Prostate gland (tissue), 2 donors: ENCODE measurements at regions not wholly inside any gene's neighbourhood (a gene's known extent, or its start where the extent isn't known, plus 50 kb on each side); places are given as distances from the start of the nearest gene placed in this dataset.

Experiments
- DNase-seq: peaks from one replicate; pipeline ENCODE4 v3.0.0-alpha.2; 2019; ENCODE audit warnings: low spot score
- H3K27ac ChIP-seq, 2 donors: fragments of 200-600 bp; sonication (generic); 2 replicates each; pipeline ENCODE4 v1.5.1; 2017 to 2019
- H3K27me3 ChIP-seq: fragments of 200-600 bp; sonication (generic); replicated peaks from 2 replicates; pipeline ENCODE4 v1.5.1; 2019; ENCODE audit not compliant: insufficient read depth
- H3K36me3 ChIP-seq, 2 donors: fragments of 200-600 bp; sonication (generic); 1 replicate in 1 of 2; 2 replicates in 1 of 2; pipeline versions ENCODE4 v1.5.1 to v1.8.1; 2017 to 2019
- H3K4me1 ChIP-seq: fragments of 200-600 bp; sonication (generic); replicated peaks from 2 replicates; pipeline ENCODE4 v1.5.1; 2019
- H3K4me3 ChIP-seq, 2 donors: fragments of 200-600 bp; sonication (generic); 2 replicates each; pipeline ENCODE4 v1.5.1; 2017 to 2019
- H3K9me3 ChIP-seq: fragments of 200-600 bp; sonication (generic); 2 replicates; pipeline ENCODE4 v1.5.1; 2017
- CTCF ChIP-seq, 4 experiments: fragments of 200-600 bp in 2 of 4; fragments of 450-650 bp in 2 of 4; sonication (generic) in 2 of 4; IDR thresholded peaks; 1 replicate in 3 of 4; 2 replicates in 1 of 4; pipeline ENCODE4 v1.5.1; 2016 to 2019; ENCODE audit warnings: antibody characterized with exemption in 4 of 4, mild to moderate bottlenecking in 2 of 4, moderate library complexity in 2 of 4
- POLR2A ChIP-seq: fragments of 450-650 bp; IDR thresholded peaks from one replicate; pipeline ENCODE4 v1.6.1; 2016; ENCODE audit warnings: antibody characterized with exemption, mild to moderate bottlenecking
- POLR2AphosphoS5 ChIP-seq: sonication (generic); formaldehyde crosslinking; IDR thresholded peaks from one replicate; pipeline ENCODE4 v1.6.1; 2017; ENCODE audit warnings: antibody characterized with exemption
- WGBS: methylation state at CpG from one replicate; pipeline ENCODE4 v1.1.5; 2018; 5-methylcytosine and 5-hydroxymethylcytosine counted together
- intact Hi-C: fragments of 100-400 bp; cut with DNase I; formaldehyde crosslinking; loops from one replicate; pipeline ENCODE4 v1.14.2; 2022

- Histone ChIP-seq H3K9me3 (no peaks in the 10 kb centered on the region), H3K27me3 (no peaks in the 10 kb centered on the region), H3K4me3 (no peak overlapping the region), H3K4me1 (no peaks in the 10 kb centered on the region), H3K27ac (no peak overlapping the region), H3K36me3 (no peaks in the 10 kb centered on the region)
- 90% methylated on average over 3 of the region's 3 CpGs for WGBS
- no peak for TF ChIP-seq CTCF (IDR thresholded peaks at IDR 0.05)
- TF ChIP-seq POLR2A = no peak
- no peak for TF ChIP-seq POLR2AphosphoS5
- DNase-seq = no peak
- intact Hi-C loops = no loop called here
Measured at GRCh38 chr13:107809125-107809524, 406.2 kb downstream of the LIG4 start.

DNA sequence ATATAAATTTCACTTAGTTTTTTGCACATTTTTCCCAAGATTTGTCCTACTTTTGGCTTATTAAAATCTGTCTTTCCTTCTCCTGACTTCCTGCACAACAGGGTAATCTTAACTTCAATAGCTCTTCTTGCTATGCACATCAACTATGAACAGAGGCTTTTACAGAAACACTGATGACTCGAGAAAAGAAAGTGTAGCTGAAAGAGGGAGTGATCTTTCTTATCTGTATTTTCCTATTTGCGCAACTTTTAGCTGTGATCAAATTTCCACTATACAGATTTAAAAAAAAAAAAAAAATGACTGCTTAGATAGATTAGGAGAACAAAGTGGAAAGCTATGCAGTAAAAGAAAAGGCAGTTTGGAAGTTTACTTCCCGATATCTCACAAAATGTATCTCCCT is 406.9 kb downstream of the LIG4 start:
- Histone ChIP-seq H3K27ac (no peak overlapping the region), H3K4me3 (no peak overlapping the region), H3K9me3 (no peaks in the 10 kb centered on the region), H3K36me3 (no peaks in the 10 kb centered on the region), H3K4me1 (no peaks in the 10 kb centered on the region), H3K27me3 (no peaks in the 10 kb centered on the region)
- intact Hi-C loops = no loop called here
- no peak for TF ChIP-seq POLR2A
- no peak for TF ChIP-seq CTCF (IDR thresholded peaks at IDR 0.05)
- no peak for TF ChIP-seq POLR2AphosphoS5
- no peak for DNase-seq
- WGBS = 71% methylated on average over 3 of the region's 3 CpGs

- H3K9me3 ChIP-seq = no peaks in the 10 kb centered on the region
- H3K36me3 ChIP-seq = no peaks in the 10 kb centered on the region
- intact Hi-C loops = no loop called here
- H3K4me1 ChIP-seq = no peaks in the 10 kb centered on the region
- H3K4me3 ChIP-seq = no peak overlapping the region
- WGBS = 39% methylated on average over 3 of the region's 3 CpGs
- H3K27me3 ChIP-seq = no peaks in the 10 kb centered on the region
- no peak for DNase-seq
- no peak overlapping the region for H3K27ac ChIP-seq
- TF ChIP-seq CTCF (IDR thresholded peaks at IDR 0.05) = no peak
- no peak for TF ChIP-seq POLR2A
- no peak for TF ChIP-seq POLR2AphosphoS5
Measured at GRCh38 chr13:107807306-107808073, 407.8 kb downstream of the LIG4 start.

GRCh38 chr13:107806726-107807125 is 408.6 kb downstream of the LIG4 start:
- no peaks in the 10 kb centered on the region for H3K27me3 ChIP-seq
- H3K36me3 ChIP-seq = no peaks in the 10 kb centered on the region
- no peak overlapping the region for H3K27ac ChIP-seq
- TF ChIP-seq POLR2A (no peak), CTCF (IDR thresholded peaks at IDR 0.05) (no peak), POLR2AphosphoS5 (no peak)
- no peak overlapping the region for H3K4me3 ChIP-seq
- intact Hi-C loops = no loop called here
- 64% methylated on average over 2 of the region's 2 CpGs for WGBS
- no peak for DNase-seq
- H3K9me3 ChIP-seq = no peaks in the 10 kb centered on the region
- no peaks in the 10 kb centered on the region for H3K4me1 ChIP-seq

GRCh38 chr13:107803822-107804495 is 411.4 kb downstream of the LIG4 start:
- Histone ChIP-seq H3K9me3 (no peaks in the 10 kb centered on the region), H3K27ac (no peak overlapping the region), H3K4me3 (no peak overlapping the region), H3K4me1 (no peaks in the 10 kb centered on the region), H3K36me3 (no peaks in the 10 kb centered on the region), H3K27me3 (no peaks in the 10 kb centered on the region)
- DNase-seq = no peak
- intact Hi-C loops = no loop called here
- WGBS = 82% methylated on average over 7 of the region's 7 CpGs
- TF ChIP-seq POLR2A (no peak), CTCF (IDR thresholded peaks at IDR 0.05) (no peak), POLR2AphosphoS5 (no peak)
